ENCODE measurements at regions not wholly inside any gene's neighbourhood (a gene's known extent, or its start where the extent isn't known, plus 50 kb on each side); places are given as distances from the start of the nearest gene placed in this dataset.

- TF ChIP-seq POU2F2 (IDR thresholded peaks at IDR 0.05; ENCODE audit: low read depth, low read length) (no peak), POLR2AphosphoS5 (IDR thresholded peaks at IDR 0.05; ENCODE audit: low read depth, low read length) (no peak), PAX5 (IDR thresholded peaks at IDR 0.05; ENCODE audit: insufficient read depth, low read length, severe bottlenecking) (no peak), TAF1 (IDR thresholded peaks at IDR 0.05; ENCODE audit: low read depth, low read length) (no peak), POLR2A (IDR thresholded peaks at IDR 0.05; ENCODE audit: low read depth, low read length) (no peak), SPI1 (IDR thresholded peaks at IDR 0.05; ENCODE audit: low read depth, low read length) (no peak)
- DNase-seq (ENCODE audit: insufficient read length, low spot score) = no peak
- FAIRE-seq = no peak
Measured at GRCh38 chr1:58038574-58038973, 508.0 kb downstream of the OMA1 start.

- no peak for DNase-seq (ENCODE audit: insufficient read length, low spot score)
- no peak for TF ChIP-seq PAX5 (IDR thresholded peaks at IDR 0.05; ENCODE audit: insufficient read depth, low read length, severe bottlenecking)
- TF ChIP-seq SPI1 (IDR thresholded peaks at IDR 0.05; ENCODE audit: low read depth, low read length) = no peak
- no peak for TF ChIP-seq TAF1 (IDR thresholded peaks at IDR 0.05; ENCODE audit: low read depth, low read length)
- no peak for TF ChIP-seq POLR2AphosphoS5 (IDR thresholded peaks at IDR 0.05; ENCODE audit: low read depth, low read length)
- no peak for FAIRE-seq
Measured at GRCh38 chr1:58035523-58035922, 511.0 kb downstream of the OMA1 start.

GRCh38 chr1:58033311-58033710 is 513.2 kb downstream of the OMA1 start:
- TF ChIP-seq TAF1 (IDR thresholded peaks at IDR 0.05; ENCODE audit: low read depth, low read length) = no peak
- no peak for TF ChIP-seq POU2F2 (IDR thresholded peaks at IDR 0.05; ENCODE audit: low read depth, low read length)
- TF ChIP-seq SPI1 (IDR thresholded peaks at IDR 0.05; ENCODE audit: low read depth, low read length) = no peak
- TF ChIP-seq PAX5 (IDR thresholded peaks at IDR 0.05; ENCODE audit: insufficient read depth, low read length, severe bottlenecking) = no peak
- TF ChIP-seq POLR2A (IDR thresholded peaks at IDR 0.05; ENCODE audit: low read depth, low read length) = no peak
- TF ChIP-seq POLR2AphosphoS5 (IDR thresholded peaks at IDR 0.05; ENCODE audit: low read depth, low read length) = no peak
- FAIRE-seq (no peak), DNase-seq (ENCODE audit: insufficient read length, low spot score) (no peak)

- TF ChIP-seq PAX5 (IDR thresholded peaks at IDR 0.05; ENCODE audit: insufficient read depth, low read length, severe bottlenecking) (no peak), POLR2AphosphoS5 (IDR thresholded peaks at IDR 0.05; ENCODE audit: low read depth, low read length) (no peak), TAF1 (IDR thresholded peaks at IDR 0.05; ENCODE audit: low read depth, low read length) (no peak), POLR2A (IDR thresholded peaks at IDR 0.05; ENCODE audit: low read depth, low read length) (no peak), SPI1 (IDR thresholded peaks at IDR 0.05; ENCODE audit: low read depth, low read length) (no peak), POU2F2 (IDR thresholded peaks at IDR 0.05; ENCODE audit: low read depth, low read length) (no peak)
- FAIRE-seq (no peak), DNase-seq (ENCODE audit: insufficient read length, low spot score) (no peak)
Measured at GRCh38 chr1:58032611-58033073, 513.9 kb downstream of the OMA1 start.

- DNase-seq (ENCODE audit: insufficient read length, low spot score) (no peak), FAIRE-seq (no peak)
Measured at GRCh38 chr1:58031416-58031815, 515.1 kb downstream of the OMA1 start.

GRCh38 chr1:58030456-58030855 is 516.1 kb downstream of the OMA1 start:
- no peak for TF ChIP-seq POU2F2 (IDR thresholded peaks at IDR 0.05; ENCODE audit: low read depth, low read length)
- TF ChIP-seq TAF1 (IDR thresholded peaks at IDR 0.05; ENCODE audit: low read depth, low read length) = no peak
- TF ChIP-seq POLR2A (IDR thresholded peaks at IDR 0.05; ENCODE audit: low read depth, low read length) = no peak
- no peak for TF ChIP-seq SPI1 (IDR thresholded peaks at IDR 0.05; ENCODE audit: low read depth, low read length)
- no peak for TF ChIP-seq PAX5 (IDR thresholded peaks at IDR 0.05; ENCODE audit: insufficient read depth, low read length, severe bottlenecking)
- no peak for TF ChIP-seq POLR2AphosphoS5 (IDR thresholded peaks at IDR 0.05; ENCODE audit: low read depth, low read length)

More at GRCh38 chr1:58031416-58031815, 515.1 kb downstream of the OMA1 start:
- TF ChIP-seq POLR2AphosphoS5 (IDR thresholded peaks at IDR 0.05; ENCODE audit: low read depth, low read length) = no peak
- TF ChIP-seq PAX5 (IDR thresholded peaks at IDR 0.05; ENCODE audit: insufficient read depth, low read length, severe bottlenecking) = no peak
- TF ChIP-seq SPI1 (IDR thresholded peaks at IDR 0.05; ENCODE audit: low read depth, low read length) = no peak
- TF ChIP-seq POLR2A (IDR thresholded peaks at IDR 0.05; ENCODE audit: low read depth, low read length) = no peak
- no peak for TF ChIP-seq POU2F2 (IDR thresholded peaks at IDR 0.05; ENCODE audit: low read depth, low read length)
- no peak for TF ChIP-seq TAF1 (IDR thresholded peaks at IDR 0.05; ENCODE audit: low read depth, low read length)

GRCh38 chr1:58017641-58018040 is 528.9 kb downstream of the OMA1 start:
- FAIRE-seq (no peak), DNase-seq (ENCODE audit: insufficient read length, low spot score) (no peak)
- TF ChIP-seq PAX5 (IDR thresholded peaks at IDR 0.05; ENCODE audit: insufficient read depth, low read length, severe bottlenecking) (no peak), TAF1 (IDR thresholded peaks at IDR 0.05; ENCODE audit: low read depth, low read length) (no peak), POU2F2 (IDR thresholded peaks at IDR 0.05; ENCODE audit: low read depth, low read length) (no peak), POLR2AphosphoS5 (IDR thresholded peaks at IDR 0.05; ENCODE audit: low read depth, low read length) (no peak), SPI1 (IDR thresholded peaks at IDR 0.05; ENCODE audit: low read depth, low read length) (no peak), POLR2A (IDR thresholded peaks at IDR 0.05; ENCODE audit: low read depth, low read length) (no peak)

More at GRCh38 chr1:58030456-58030855, 516.1 kb downstream of the OMA1 start:
- FAIRE-seq = no peak
- no peak for DNase-seq (ENCODE audit: insufficient read length, low spot score)

- no peak for DNase-seq (ENCODE audit: insufficient read length, low spot score)
- FAIRE-seq = no peak
- TF ChIP-seq SPI1 (IDR thresholded peaks at IDR 0.05; ENCODE audit: low read depth, low read length) (no peak), POLR2AphosphoS5 (IDR thresholded peaks at IDR 0.05; ENCODE audit: low read depth, low read length) (no peak), TAF1 (IDR thresholded peaks at IDR 0.05; ENCODE audit: low read depth, low read length) (no peak), POU2F2 (IDR thresholded peaks at IDR 0.05; ENCODE audit: low read depth, low read length) (no peak), POLR2A (IDR thresholded peaks at IDR 0.05; ENCODE audit: low read depth, low read length) (no peak), PAX5 (IDR thresholded peaks at IDR 0.05; ENCODE audit: insufficient read depth, low read length, severe bottlenecking) (no peak)
Measured at GRCh38 chr1:58013237-58013636, 533.3 kb downstream of the OMA1 start.

- no peak for FAIRE-seq
- TF ChIP-seq PAX5 (IDR thresholded peaks at IDR 0.05; ENCODE audit: insufficient read depth, low read length, severe bottlenecking) (no peak), SPI1 (IDR thresholded peaks at IDR 0.05; ENCODE audit: low read depth, low read length) (no peak), POLR2AphosphoS5 (IDR thresholded peaks at IDR 0.05; ENCODE audit: low read depth, low read length) (no peak), POU2F2 (IDR thresholded peaks at IDR 0.05; ENCODE audit: low read depth, low read length) (no peak), TAF1 (IDR thresholded peaks at IDR 0.05; ENCODE audit: low read depth, low read length) (no peak), POLR2A (IDR thresholded peaks at IDR 0.05; ENCODE audit: low read depth, low read length) (no peak)
- DNase-seq (ENCODE audit: insufficient read length, low spot score) = no peak
Measured at GRCh38 chr1:58011978-58012377, 534.5 kb downstream of the OMA1 start.
